ENCODE measurements at regions not wholly inside any gene's neighbourhood (a gene's known extent, or its start where the extent isn't known, plus 50 kb on each side); places are given as distances from the start of the nearest gene placed in this dataset.

GRCh38 chr3:89560568-89560967 is 453.1 kb downstream of the EPHA3 start:
- no peak for TF ChIP-seq FOXJ3 (CRISPR knock-in tag; IDR thresholded peaks at IDR 0.05; ENCODE audit: borderline replicate concordance)
- TF ChIP-seq WIZ (CRISPR knock-in tag; IDR thresholded peaks at IDR 0.05): no peak
- no peak for TF ChIP-seq ZNF292 (CRISPR knock-in tag; IDR thresholded peaks at IDR 0.05; ENCODE audit: borderline replicate concordance, low read depth)

Measured in HepG2 (cell line).